Peyer's patch (tissue), 4 donors: ENCODE measurements at regions not wholly inside any gene's neighbourhood (a gene's known extent, or its start where the extent isn't known, plus 50 kb on each side); places are given as distances from the start of the nearest gene placed in this dataset.

ENCODE experiments used
- POLR2A ChIP-seq, 2 donors: fragments of 450-650 bp; IDR thresholded peaks; one replicate each; pipeline ENCODE4 v1.5.1; 2017; ENCODE audit warnings: antibody characterized with exemption in 2 of 2, mild to moderate bottlenecking in 2 of 2, moderate library complexity in 2 of 2
- TF ChIP-seq, protein P1 (sequence below), 6 experiments: fragments of 450-650 bp in 4 of 6; fragments of 200-600 bp in 2 of 6; sonication (generic) in 1 of 6; IDR thresholded peaks; one replicate each; pipeline ENCODE4 v1.5.1; 2017 to 2019; ENCODE audit warnings: antibody characterized with exemption in 6 of 6, mild to moderate bottlenecking in 3 of 6, moderate library complexity in 1 of 6

DNA sequence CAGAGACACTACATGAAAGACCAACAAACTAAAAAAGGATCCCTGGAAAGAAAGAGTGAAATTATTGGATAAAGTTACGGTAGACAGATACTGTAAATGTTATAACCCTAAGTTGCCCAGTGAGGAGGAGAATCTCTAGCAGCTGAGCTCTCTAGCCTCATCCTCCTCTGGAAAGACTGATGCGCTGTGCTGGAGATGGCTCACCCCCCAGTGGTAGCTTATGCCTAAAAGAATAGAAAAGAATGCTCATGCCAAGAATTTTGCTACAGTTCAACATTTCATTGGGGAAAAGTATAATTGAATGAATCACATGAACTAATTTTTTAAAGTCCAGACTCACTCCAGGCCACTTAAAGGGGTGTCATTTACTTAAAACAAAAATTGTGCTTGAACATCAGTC is 50.8 kb upstream of the RNF32 start:
- TF ChIP-seq, protein P1, sequence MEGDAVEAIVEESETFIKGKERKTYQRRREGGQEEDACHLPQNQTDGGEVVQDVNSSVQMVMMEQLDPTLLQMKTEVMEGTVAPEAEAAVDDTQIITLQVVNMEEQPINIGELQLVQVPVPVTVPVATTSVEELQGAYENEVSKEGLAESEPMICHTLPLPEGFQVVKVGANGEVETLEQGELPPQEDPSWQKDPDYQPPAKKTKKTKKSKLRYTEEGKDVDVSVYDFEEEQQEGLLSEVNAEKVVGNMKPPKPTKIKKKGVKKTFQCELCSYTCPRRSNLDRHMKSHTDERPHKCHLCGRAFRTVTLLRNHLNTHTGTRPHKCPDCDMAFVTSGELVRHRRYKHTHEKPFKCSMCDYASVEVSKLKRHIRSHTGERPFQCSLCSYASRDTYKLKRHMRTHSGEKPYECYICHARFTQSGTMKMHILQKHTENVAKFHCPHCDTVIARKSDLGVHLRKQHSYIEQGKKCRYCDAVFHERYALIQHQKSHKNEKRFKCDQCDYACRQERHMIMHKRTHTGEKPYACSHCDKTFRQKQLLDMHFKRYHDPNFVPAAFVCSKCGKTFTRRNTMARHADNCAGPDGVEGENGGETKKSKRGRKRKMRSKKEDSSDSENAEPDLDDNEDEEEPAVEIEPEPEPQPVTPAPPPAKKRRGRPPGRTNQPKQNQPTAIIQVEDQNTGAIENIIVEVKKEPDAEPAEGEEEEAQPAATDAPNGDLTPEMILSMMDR (IDR thresholded peaks at IDR 0.05), result no peak
- no peak for TF ChIP-seq POLR2A (IDR thresholded peaks at IDR 0.05)
